Parathyroid adenoma (tissue), 2 donors: ENCODE measurements at regions not wholly inside any gene's neighbourhood (a gene's known extent, or its start where the extent isn't known, plus 50 kb on each side); places are given as distances from the start of the nearest gene placed in this dataset.

Experiments
- H2AFZ ChIP-seq: fragments of 300-600 bp; sonication (generic); one replicate; pipeline ENCODE4 v1.7.0; 2017; ENCODE audit warnings: antibody characterized with exemption, mild to moderate bottlenecking
- H3K27ac ChIP-seq: fragments of 300-600 bp; sonication (generic); one replicate; pipeline ENCODE4 v1.7.0; 2017
- H3K27me3 ChIP-seq: fragments of 300-600 bp; sonication (generic); one replicate; pipeline ENCODE4 v1.7.0; 2017; ENCODE audit warnings: low read length; ENCODE audit not compliant: control insufficient read depth, insufficient read depth
- H3K36me3 ChIP-seq: fragments of 300-600 bp; sonication (generic); one replicate; pipeline ENCODE4 v1.7.0; 2017; ENCODE audit warnings: low read length; ENCODE audit not compliant: control insufficient read depth, insufficient read depth
- H3K4me1 ChIP-seq: fragments of 300-600 bp; sonication (generic); one replicate; pipeline ENCODE4 v1.7.0; 2017; ENCODE audit warnings: control low read depth
- H3K4me2 ChIP-seq: fragments of 300-600 bp; sonication (generic); one replicate; pipeline ENCODE4 v1.7.0; 2017; ENCODE audit warnings: low read length
- H3K4me3 ChIP-seq: fragments of 300-600 bp; sonication (generic); one replicate; pipeline ENCODE4 v1.7.0; 2017; ENCODE audit warnings: low read depth, low read length
- H3K79me2 ChIP-seq: fragments of 300-600 bp; sonication (generic); one replicate; pipeline ENCODE4 v1.7.0; 2017; ENCODE audit warnings: control low read depth
- H3K9ac ChIP-seq: fragments of 300-600 bp; sonication (generic); one replicate; pipeline ENCODE4 v1.7.0; 2017; ENCODE audit warnings: mild to moderate bottlenecking
- H3K9me3 ChIP-seq: fragments of 300-600 bp; sonication (generic); one replicate; pipeline ENCODE4 v1.7.0; 2017; ENCODE audit warnings: low read length; ENCODE audit not compliant: control insufficient read depth
- TF ChIP-seq, protein P1 (sequence below): fragments of 300-600 bp; sonication (generic); IDR thresholded peaks from one replicate; pipeline ENCODE4 v1.7.0; 2017; ENCODE audit warnings: antibody characterized with exemption, mild to moderate bottlenecking
- donor health status: primary hyperparathyroidism.

DNA sequence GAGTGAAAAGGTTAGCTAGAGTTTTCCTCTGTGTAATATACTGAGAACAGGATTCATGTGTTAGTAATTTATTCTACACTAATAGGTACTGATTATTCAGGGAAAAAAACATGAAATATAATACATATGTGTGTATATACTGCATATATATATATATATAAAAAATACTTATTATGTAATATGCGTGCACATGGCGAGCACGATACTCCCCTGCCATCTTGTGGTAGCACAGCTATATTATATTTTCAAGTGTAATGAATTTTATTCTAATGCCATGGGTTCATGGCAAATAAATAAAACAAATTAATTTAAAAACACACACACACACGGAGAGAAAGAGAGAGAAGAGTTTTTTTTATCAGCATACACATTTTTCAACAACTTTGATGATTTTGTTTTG lies 460.6 kb downstream of the KCNJ2 start:
- Histone ChIP-seq H3K27me3 (no peaks in the 10 kb centered on the region), H3K9ac (no peak overlapping the region), H3K4me3 (no peak overlapping the region), H3K36me3 (no peaks in the 10 kb centered on the region), H3K79me2 (no peaks in the 10 kb centered on the region), H3K27ac (no peak overlapping the region), H3K4me2 (no peak overlapping the region), H3K4me1 (no peaks in the 10 kb centered on the region), H3K9me3 (no peaks in the 10 kb centered on the region), H2AFZ (peak overlapping the region; percentile 21)
- TF ChIP-seq, protein P1, sequence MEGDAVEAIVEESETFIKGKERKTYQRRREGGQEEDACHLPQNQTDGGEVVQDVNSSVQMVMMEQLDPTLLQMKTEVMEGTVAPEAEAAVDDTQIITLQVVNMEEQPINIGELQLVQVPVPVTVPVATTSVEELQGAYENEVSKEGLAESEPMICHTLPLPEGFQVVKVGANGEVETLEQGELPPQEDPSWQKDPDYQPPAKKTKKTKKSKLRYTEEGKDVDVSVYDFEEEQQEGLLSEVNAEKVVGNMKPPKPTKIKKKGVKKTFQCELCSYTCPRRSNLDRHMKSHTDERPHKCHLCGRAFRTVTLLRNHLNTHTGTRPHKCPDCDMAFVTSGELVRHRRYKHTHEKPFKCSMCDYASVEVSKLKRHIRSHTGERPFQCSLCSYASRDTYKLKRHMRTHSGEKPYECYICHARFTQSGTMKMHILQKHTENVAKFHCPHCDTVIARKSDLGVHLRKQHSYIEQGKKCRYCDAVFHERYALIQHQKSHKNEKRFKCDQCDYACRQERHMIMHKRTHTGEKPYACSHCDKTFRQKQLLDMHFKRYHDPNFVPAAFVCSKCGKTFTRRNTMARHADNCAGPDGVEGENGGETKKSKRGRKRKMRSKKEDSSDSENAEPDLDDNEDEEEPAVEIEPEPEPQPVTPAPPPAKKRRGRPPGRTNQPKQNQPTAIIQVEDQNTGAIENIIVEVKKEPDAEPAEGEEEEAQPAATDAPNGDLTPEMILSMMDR: peak; percentile 53

DNA sequence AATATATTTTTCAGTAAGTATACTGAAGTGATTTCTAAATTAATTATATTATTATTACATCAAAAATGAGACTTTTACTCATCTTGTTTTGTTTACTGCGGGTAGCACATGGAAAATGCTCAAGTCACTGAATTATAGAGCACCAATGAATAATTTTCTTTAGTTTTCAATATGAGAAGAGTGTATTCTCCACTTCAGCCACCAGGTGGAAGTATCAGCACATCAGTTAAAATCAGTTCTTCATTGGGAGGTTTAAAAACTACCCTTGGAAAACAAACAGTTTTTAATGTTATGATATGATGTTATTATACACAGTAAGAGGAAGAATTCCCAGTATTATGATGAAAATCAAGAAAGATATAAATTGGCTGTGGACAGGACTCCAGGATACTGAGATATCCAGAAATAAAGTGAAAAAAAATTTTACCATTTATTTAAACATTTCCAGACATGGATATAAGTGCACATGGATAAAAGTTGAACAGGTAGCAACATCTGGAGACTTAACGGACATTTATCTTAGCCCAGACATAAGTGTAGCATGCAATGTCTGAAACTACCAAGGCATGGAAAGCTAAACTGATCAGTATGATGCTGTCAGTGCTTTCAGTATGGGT lies 467.3 kb downstream of the KCNJ2 start:
- Histone ChIP-seq H3K27ac (no peak overlapping the region), H3K36me3 (no peaks in the 10 kb centered on the region), H3K9me3 (no peaks in the 10 kb centered on the region), H3K4me1 (no peaks in the 10 kb centered on the region), H3K79me2 (no peaks in the 10 kb centered on the region), H3K9ac (no peak overlapping the region), H3K4me2 (no peak overlapping the region), H3K4me3 (no peak overlapping the region), H3K27me3 (no peaks in the 10 kb centered on the region), H2AFZ (no peak overlapping the region)
- TF ChIP-seq, protein P1: peak; percentile 91

DNA sequence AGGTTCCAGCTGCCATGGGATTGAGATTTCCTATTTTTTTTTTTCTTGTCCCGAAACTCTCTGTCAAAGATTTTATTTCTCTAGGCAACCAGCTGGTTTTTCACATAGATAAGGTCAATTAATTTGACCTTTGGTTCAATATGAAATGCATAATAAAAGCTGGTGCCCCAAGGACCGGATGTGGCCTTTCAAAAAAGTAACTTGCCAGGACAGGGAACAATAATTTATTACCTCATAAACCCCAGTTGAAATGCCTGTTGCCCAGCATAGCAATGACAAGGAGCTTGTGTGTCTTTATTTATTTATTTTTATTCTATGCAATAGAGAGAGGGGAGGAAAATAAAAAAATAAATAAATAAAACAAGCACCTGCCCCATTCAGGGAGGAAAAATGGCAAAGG lies 472.7 kb downstream of the KCNJ2 start:
- Histone ChIP-seq H3K27ac (no peak overlapping the region), H3K9me3 (no peaks in the 10 kb centered on the region), H3K4me2 (no peak overlapping the region), H3K79me2 (no peaks in the 10 kb centered on the region), H3K4me3 (no peak overlapping the region), H3K27me3 (no peaks in the 10 kb centered on the region), H2AFZ (no peak overlapping the region), H3K9ac (no peak overlapping the region), H3K36me3 (no peaks in the 10 kb centered on the region), H3K4me1 (no peaks in the 10 kb centered on the region)
- TF ChIP-seq, protein P1: no peak

DNA sequence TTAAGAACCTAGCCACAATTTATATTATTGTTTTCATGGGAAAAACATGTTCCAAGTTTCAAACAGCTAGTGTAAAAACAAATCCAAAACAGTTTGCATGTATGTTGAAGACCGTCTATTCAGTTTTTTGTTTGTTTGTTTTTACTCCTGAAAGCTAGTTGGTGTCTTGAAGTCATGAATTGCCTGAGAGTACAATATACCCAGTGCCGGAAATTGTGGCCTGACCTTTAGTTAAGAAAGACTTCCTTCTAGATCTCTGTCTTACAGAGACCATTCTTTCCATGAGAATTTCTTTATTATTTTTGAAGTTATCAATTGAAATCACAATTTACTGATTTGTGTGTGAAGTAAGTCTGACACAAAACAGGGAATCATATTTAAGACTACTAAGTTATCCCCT lies 474.8 kb downstream of the KCNJ2 start:
- Histone ChIP-seq H2AFZ (no peak overlapping the region), H3K4me1 (no peaks in the 10 kb centered on the region), H3K36me3 (no peaks in the 10 kb centered on the region), H3K79me2 (no peaks in the 10 kb centered on the region), H3K27ac (no peak overlapping the region), H3K4me2 (no peak overlapping the region), H3K27me3 (no peaks in the 10 kb centered on the region), H3K9ac (no peak overlapping the region), H3K9me3 (no peaks in the 10 kb centered on the region), H3K4me3 (no peak overlapping the region)
- TF ChIP-seq, protein P1: no peak

DNA sequence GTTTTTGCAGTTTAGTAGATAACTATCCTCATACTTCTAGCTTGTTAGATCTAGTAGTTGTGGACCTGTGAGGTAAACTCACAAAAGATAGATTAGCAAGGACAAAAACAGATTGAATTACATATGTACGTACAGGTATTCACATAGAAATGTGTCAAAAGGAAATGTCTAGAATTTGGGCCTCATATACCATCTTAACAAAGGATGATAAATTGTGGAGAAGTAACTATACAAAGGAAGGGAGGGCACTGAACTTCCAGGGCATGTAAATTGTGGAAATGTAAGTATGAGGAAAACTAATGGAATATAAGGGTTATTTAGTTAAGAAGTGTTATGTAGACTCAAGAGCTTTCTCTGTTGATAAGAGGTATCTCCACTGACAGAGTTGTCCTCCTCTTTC lies 477.3 kb downstream of the KCNJ2 start:
- no peaks in the 10 kb centered on the region for H3K9me3 ChIP-seq
- no peak overlapping the region for H3K4me2 ChIP-seq
- no peaks in the 10 kb centered on the region for H3K4me1 ChIP-seq
- no peaks in the 10 kb centered on the region for H3K27me3 ChIP-seq
- no peaks in the 10 kb centered on the region for H3K36me3 ChIP-seq
- H3K9ac ChIP-seq: no peak overlapping the region
- H2AFZ ChIP-seq: no peak overlapping the region
- TF ChIP-seq, protein P1: no peak
- H3K4me3 ChIP-seq: no peak overlapping the region
- H3K27ac ChIP-seq: no peak overlapping the region
- no peaks in the 10 kb centered on the region for H3K79me2 ChIP-seq
